Muscle layer of colon (tissue), 2 donors: ENCODE measurements at regions not wholly inside any gene's neighbourhood (a gene's known extent, or its start where the extent isn't known, plus 50 kb on each side); places are given as distances from the start of the nearest gene placed in this dataset.
"Not testable (repeated sequence)": the region's sequence is repeated elsewhere in the genome, so short reads cannot be mapped to it uniquely, and the experiment has no call there.

Experiments
- H3K27ac ChIP-seq: one replicate; pipeline ENCODE4 v1.7.0; 2013; ENCODE audit warnings: low read depth, mild to moderate bottlenecking, low read length, moderate library complexity
- H3K27me3 ChIP-seq, 2 donors: one replicate each; pipeline ENCODE4 v1.7.0; 2013; ENCODE audit warnings: low read length in 2 of 2, mild to moderate bottlenecking in 2 of 2; ENCODE audit not compliant: insufficient read depth in 2 of 2, control insufficient read depth in 1 of 2
- H3K36me3 ChIP-seq: one replicate; pipeline ENCODE4 v1.7.0; 2013; ENCODE audit warnings: mild to moderate bottlenecking, low read length; ENCODE audit not compliant: insufficient read depth
- H3K4me1 ChIP-seq: one replicate; pipeline ENCODE4 v1.7.0; 2013; ENCODE audit warnings: mild to moderate bottlenecking, low read length; ENCODE audit not compliant: insufficient read depth
- H3K4me3 ChIP-seq, 2 donors: one replicate each; pipeline ENCODE4 v1.7.0; 2013; ENCODE audit warnings: low read length in 2 of 2, low read depth in 1 of 2, mild to moderate bottlenecking in 1 of 2, moderate library complexity in 1 of 2
- H3K9ac ChIP-seq: one replicate; pipeline ENCODE4 v1.7.0; 2013; ENCODE audit warnings: low read length
- H3K9me3 ChIP-seq: one replicate; pipeline ENCODE4 v1.7.0; 2013; ENCODE audit warnings: mild to moderate bottlenecking, low read length
- donor health status: abdominal sarcoma.
- donor health status: Adenocarcinoma of cecum.

GRCh38 chr16:60810250-60810649 lies 1226.0 kb downstream of the CDH8 start:
- H3K9ac ChIP-seq = no peak overlapping the region
- no peaks in the 10 kb centered on the region for H3K36me3 ChIP-seq
- no peak overlapping the region for H3K27ac ChIP-seq
- no peak overlapping the region for H3K4me3 ChIP-seq
- no peaks in the 10 kb centered on the region for H3K4me1 ChIP-seq
- no peaks in the 10 kb centered on the region for H3K9me3 ChIP-seq
- H3K27me3 ChIP-seq = no peaks in the 10 kb centered on the region

- H3K4me3 ChIP-seq = no peak overlapping the region
- H3K27ac ChIP-seq = no peak overlapping the region
- no peaks in the 10 kb centered on the region for H3K27me3 ChIP-seq
- H3K36me3 ChIP-seq = no peaks in the 10 kb centered on the region
- no peaks in the 10 kb centered on the region for H3K9me3 ChIP-seq
- H3K4me1 ChIP-seq = no peaks in the 10 kb centered on the region
- H3K9ac ChIP-seq = no peak overlapping the region
Measured at GRCh38 chr16:60792437-60792836, 1243.8 kb downstream of the CDH8 start.

GRCh38 chr16:60788631-60789030 lies 1247.6 kb downstream of the CDH8 start:
- no peaks in the 10 kb centered on the region for H3K4me1 ChIP-seq
- no peak overlapping the region for H3K4me3 ChIP-seq
- H3K36me3 ChIP-seq = no peaks in the 10 kb centered on the region
- no peak overlapping the region for H3K9ac ChIP-seq
- no peaks in the 10 kb centered on the region for H3K9me3 ChIP-seq
- no peak overlapping the region for H3K27ac ChIP-seq
- no peaks in the 10 kb centered on the region for H3K27me3 ChIP-seq

DNA sequence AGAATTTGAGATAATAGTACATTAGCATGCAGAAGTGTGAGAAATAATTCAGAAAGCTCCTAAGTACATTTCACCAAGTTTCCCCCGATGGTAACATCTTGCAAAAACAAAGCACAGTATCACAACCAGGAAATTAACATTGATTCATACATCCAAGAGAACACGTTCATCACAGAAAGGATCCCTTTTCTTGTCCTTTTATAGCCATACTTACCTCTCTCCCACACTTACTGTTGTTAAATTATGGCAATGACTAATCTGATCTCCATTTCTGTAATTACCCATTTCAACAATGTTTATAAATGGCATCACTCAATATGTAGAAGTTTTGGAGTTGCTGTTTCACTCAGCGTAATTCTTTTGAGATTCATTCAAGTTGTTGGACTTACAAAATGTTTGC lies 1260.0 kb downstream of the CDH8 start:
- H3K27ac ChIP-seq = no peak overlapping the region
- no peaks in the 10 kb centered on the region for H3K9me3 ChIP-seq
- H3K4me1 ChIP-seq = no peaks in the 10 kb centered on the region
- no peaks in the 10 kb centered on the region for H3K36me3 ChIP-seq
- no peaks in the 10 kb centered on the region for H3K27me3 ChIP-seq
- H3K4me3 ChIP-seq = no peak overlapping the region
- no peak overlapping the region for H3K9ac ChIP-seq

GRCh38 chr16:60771138-60771537 lies 1265.1 kb downstream of the CDH8 start:
- H3K4me3 ChIP-seq = no peak overlapping the region
- H3K27me3 ChIP-seq = no peaks in the 10 kb centered on the region

GRCh38 chr16:60770384-60770783 lies 1265.9 kb downstream of the CDH8 start:
- not testable (repeated sequence) for H3K9ac ChIP-seq, H3K9me3 ChIP-seq, H3K4me3 ChIP-seq, H3K27me3 ChIP-seq, H3K36me3 ChIP-seq, H3K27ac ChIP-seq, H3K4me1 ChIP-seq

More at GRCh38 chr16:60771138-60771537, 1265.1 kb downstream of the CDH8 start:
- H3K36me3 ChIP-seq = no peaks in the 10 kb centered on the region
- no peaks in the 10 kb centered on the region for H3K4me1 ChIP-seq
- H3K9me3 ChIP-seq = peaks cover 3% of the 10 kb centered on the region
- no peak overlapping the region for H3K27ac ChIP-seq
- no peak overlapping the region for H3K9ac ChIP-seq

- no peaks in the 10 kb centered on the region for H3K27me3 ChIP-seq
- no peaks in the 10 kb centered on the region for H3K9me3 ChIP-seq
- H3K36me3 ChIP-seq = no peaks in the 10 kb centered on the region
- H3K27ac ChIP-seq = no peak overlapping the region
- no peaks in the 10 kb centered on the region for H3K4me1 ChIP-seq
- no peak overlapping the region for H3K4me3 ChIP-seq
- H3K9ac ChIP-seq = no peak overlapping the region
Measured at GRCh38 chr16:60763869-60764268, 1272.4 kb downstream of the CDH8 start.

DNA sequence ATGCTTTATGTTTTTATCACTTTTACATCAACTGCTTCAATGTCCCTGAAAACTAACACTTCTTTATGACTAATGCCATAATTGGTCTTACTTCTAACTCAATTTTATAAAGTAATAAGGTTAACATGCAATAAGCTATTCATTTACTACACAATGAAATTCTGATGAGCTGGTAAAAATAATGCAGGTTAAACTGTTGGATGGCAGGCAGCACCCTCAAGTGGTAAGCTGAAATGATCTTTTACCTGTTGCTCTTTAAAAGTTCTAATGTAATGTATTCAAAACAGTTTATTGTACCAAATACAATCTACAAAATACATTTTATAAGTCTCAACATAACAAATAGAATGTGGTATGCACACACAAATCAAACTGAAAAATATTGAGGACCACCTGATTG lies 1280.3 kb downstream of the CDH8 start:
- no peak overlapping the region for H3K9ac ChIP-seq
- no peaks in the 10 kb centered on the region for H3K27me3 ChIP-seq
- H3K9me3 ChIP-seq = no peaks in the 10 kb centered on the region
- no peaks in the 10 kb centered on the region for H3K36me3 ChIP-seq
- no peaks in the 10 kb centered on the region for H3K4me1 ChIP-seq
- H3K27ac ChIP-seq = no peak overlapping the region
- H3K4me3 ChIP-seq = no peak overlapping the region

- Histone ChIP-seq H3K4me3 (no peak overlapping the region), H3K36me3 (no peaks in the 10 kb centered on the region), H3K9me3 (no peaks in the 10 kb centered on the region), H3K27ac (no peak overlapping the region), H3K9ac (no peak overlapping the region), H3K4me1 (no peaks in the 10 kb centered on the region), H3K27me3 (no peaks in the 10 kb centered on the region)
Measured at GRCh38 chr16:60748366-60748765, 1287.9 kb downstream of the CDH8 start.

DNA sequence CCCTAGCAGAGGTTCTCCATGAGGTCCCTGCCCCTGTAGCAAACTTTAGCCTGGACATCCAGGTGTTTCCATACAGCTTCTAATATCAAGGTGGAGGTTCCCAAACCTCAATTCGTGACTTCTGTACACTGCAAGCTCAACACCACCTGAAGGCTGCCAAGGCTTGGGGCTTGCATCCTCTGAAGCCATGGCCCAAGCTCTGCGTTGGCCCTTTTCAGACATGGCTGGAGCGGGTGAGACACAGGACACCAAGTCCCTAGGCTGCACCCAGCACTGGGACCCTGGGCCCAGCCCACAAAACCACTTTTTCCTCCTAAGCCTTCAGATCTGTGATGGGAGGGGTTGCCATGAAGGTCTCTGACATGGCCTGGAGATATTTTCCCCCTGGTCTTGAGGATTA lies 1292.0 kb downstream of the CDH8 start:
- Histone ChIP-seq H3K36me3 (no peaks in the 10 kb centered on the region), H3K27ac (no peak overlapping the region), H3K9ac (no peak overlapping the region), H3K4me1 (no peaks in the 10 kb centered on the region), H3K9me3 (no peaks in the 10 kb centered on the region), H3K27me3 (no peaks in the 10 kb centered on the region), H3K4me3 (no peak overlapping the region)

- Histone ChIP-seq H3K9me3 (no peaks in the 10 kb centered on the region), H3K9ac (no peak overlapping the region), H3K4me1 (no peaks in the 10 kb centered on the region), H3K4me3 (no peak overlapping the region), H3K36me3 (no peaks in the 10 kb centered on the region), H3K27ac (no peak overlapping the region), H3K27me3 (no peaks in the 10 kb centered on the region)
Measured at GRCh38 chr16:60741810-60742209, 1294.4 kb downstream of the CDH8 start.

DNA sequence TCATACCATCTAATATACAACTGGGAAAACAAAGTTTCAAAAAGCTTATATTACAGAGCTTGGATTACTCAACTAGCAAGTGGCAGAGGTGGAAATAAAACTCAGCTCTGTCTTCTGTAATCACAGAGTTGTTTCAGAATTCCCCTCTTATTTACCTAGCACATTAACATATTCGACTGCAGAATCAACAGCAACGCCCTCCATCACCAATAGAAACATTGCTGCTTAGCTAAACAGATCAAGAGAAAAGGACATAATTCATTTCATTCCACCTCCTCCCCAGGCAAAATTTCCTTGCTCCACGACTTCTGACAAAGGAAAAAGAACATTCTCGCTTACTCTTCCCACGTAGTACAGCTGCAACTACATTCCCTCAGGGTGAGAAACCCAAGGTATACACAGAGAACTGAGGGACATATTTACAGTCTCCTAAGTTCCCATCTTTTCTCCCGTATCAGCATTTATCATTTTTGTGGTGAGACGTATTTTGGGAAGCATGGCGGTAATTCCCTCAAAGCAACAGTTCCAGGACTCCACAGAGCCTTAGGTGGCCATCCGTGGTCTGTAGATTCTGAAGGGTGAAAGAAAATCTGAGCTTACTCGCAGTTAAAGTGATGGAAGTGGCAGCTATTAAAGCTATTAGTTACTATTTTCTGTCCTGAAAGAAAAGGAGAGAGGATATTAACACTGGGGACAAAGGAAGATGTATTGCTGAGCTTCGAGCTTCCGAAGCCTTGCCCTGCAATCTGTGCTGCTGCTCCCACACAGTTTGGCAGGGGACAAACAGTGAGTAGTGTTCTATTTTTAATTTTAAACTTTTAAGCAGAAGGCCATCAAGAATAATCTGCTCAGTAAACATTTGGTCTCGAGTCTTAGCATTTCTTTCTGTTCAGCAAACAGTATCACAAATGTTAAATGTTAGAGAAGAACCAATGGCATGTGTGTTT lies 1296.2 kb downstream of the CDH8 start:
- H3K36me3 ChIP-seq = no peaks in the 10 kb centered on the region
- no peaks in the 10 kb centered on the region for H3K4me1 ChIP-seq
- H3K27me3 ChIP-seq = no peaks in the 10 kb centered on the region
- H3K9ac ChIP-seq = no peak overlapping the region
- no peaks in the 10 kb centered on the region for H3K9me3 ChIP-seq
- no peak overlapping the region for H3K27ac ChIP-seq
- no peak overlapping the region for H3K4me3 ChIP-seq
